ENCODE measurements at regions not wholly inside any gene's neighbourhood (a gene's known extent, or its start where the extent isn't known, plus 50 kb on each side); places are given as distances from the start of the nearest gene placed in this dataset.

DNA sequence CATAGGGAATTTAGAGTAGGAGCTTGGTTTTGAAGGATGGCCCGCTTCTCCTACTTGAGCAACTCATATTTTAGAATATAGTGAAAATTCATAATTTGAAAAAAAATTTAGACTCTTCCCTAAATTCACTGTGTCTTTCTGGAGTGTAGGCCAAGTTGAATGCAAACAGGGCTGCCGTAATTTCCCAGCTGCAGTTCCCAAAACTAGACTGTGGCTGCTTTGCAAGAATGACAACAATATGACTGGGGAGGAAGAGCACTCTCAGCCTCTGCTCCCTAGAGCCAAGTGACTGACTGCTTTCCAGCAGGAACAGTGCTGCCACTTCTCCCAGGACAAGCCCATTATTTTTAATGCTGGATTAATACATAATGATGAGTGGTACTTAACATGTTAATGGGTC, 209.0 kb downstream of the RHOU start:
- TF ChIP-seq CTCF (IDR thresholded peaks at IDR 0.05; ENCODE audit: poor library complexity) (no peak), EZH2phosphoT487 (IDR thresholded peaks at IDR 0.05; ENCODE audit: low read depth, severe bottlenecking, unreplicated experiment) (no peak), EZH2 (IDR thresholded peaks at IDR 0.05; ENCODE audit: borderline replicate concordance) (no peak)

All from hepatocyte (in vitro differentiated cells).